ENCODE measurements at regions not wholly inside any gene's neighbourhood (a gene's known extent, or its start where the extent isn't known, plus 50 kb on each side); places are given as distances from the start of the nearest gene placed in this dataset.

DNA sequence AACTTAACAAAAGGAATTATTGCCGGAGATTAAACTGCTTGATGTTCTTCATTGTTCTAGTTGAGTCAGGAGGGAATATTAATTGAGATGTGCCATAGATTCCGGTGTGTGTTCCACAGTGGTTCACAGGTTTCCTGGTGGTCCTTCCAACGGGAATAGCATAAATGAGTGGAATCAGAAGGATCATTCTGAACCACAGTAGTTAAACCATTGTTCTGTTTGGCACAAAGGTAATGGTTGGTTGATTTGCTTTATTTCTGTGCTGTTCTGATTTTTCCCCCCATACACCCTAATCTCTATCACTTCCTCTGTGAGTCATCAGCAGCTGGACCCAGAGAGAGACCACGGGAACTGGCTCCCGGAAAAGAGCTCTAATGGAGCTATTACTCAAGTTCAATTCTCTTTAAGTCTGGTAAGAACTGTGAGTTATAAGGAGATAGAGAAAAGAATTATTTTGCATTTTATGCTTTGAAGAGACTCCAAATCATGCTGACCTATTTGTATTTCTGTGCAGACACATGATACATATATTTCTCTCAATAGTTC, 627.2 kb downstream of the ZIC1 start:
- DNase-seq, result no peak

DNA sequence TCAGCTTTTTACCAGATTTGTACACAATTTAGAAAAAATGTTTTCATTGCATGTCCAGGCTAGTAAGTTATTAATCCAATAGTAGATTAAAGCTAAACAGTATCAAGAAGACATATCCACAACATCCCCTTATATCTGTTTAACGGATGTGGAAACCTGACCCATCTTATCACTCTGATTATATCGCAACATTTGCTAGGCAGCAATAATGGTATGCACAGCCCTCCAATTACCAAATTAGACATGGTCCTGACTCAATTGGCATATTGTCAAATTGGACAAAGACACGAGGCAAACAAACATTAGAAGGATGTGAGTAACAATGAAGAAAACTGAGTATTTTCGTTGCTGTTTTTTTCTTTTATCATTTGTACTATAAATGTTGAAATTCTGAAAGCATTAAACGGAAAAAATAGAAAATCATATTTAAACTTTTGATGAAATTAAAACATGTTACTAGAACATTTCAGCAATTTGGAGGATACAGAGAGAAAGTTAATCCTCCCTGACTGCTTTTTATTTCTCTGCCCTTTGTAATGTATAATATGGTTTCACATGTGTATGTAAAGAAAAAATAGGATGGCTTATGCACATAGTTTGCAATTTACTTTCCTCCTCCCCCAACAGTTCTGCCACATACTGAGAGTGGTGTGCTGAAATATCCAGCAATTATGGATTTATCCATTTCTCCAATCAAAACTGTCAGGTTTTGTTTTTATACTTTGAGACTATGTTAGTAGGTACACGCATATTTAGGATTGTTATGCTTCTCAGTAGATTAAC, 633.7 kb downstream of the ZIC1 start:
- no peak for DNase-seq

DNA sequence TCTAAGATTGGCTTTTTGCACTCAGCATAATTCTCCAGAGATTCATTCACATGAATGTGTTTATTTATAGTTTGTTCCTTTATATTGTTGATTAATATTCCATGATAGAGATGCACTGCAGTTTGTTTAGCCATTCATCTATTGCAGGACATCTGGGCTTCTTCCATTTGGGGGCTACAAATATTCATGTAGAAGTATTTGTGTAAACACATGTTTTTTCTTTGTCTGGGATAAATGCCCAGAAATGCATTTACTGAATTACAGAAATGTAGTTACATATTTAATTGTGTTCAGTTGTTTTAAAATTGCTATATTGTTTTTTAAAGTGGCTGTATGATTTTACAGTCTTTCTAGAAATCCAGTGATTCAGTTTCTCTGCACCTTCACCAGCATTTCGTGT, 635.0 kb downstream of the ZIC1 start:
- no peak for DNase-seq

DNA sequence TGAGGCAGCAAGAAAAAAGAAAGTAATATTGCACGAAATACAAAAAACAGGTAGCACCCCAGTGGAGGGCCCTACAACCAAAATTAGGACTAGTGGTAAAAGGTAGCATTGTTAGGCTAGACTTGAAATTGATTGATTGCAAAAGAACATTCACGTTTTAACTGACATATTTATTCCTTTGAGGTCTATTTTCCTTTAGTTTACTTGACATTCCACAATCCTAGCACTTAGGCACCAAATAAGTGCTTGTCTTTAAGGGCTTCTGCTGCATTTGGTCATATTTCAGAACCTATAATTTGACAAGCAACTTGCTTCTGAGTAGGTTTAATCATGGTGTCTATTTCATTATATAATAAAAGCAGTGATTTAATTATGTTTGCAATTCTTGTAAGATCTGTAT, 642.7 kb upstream of the AGTR1 start:
- no peak for DNase-seq

DNA sequence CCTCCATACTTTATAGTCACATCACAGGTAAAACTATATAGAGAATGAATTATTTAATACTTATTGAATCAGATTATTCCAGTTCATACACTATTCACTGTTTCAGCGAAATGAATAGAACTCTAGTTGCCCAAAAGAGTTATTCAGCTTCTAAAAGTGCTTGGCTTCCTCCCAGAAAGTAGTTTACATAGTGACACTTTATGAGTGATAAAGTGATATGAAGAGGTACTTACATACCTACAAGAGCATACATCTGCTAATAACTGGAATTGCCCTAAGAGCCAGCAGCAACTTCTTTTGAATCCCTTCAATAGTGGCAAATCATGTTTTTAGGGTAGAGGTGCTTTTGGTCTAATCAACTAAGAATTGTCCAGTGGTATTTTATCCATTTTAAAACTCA, 635.1 kb upstream of the AGTR1 start:
- no peak for DNase-seq

DNA sequence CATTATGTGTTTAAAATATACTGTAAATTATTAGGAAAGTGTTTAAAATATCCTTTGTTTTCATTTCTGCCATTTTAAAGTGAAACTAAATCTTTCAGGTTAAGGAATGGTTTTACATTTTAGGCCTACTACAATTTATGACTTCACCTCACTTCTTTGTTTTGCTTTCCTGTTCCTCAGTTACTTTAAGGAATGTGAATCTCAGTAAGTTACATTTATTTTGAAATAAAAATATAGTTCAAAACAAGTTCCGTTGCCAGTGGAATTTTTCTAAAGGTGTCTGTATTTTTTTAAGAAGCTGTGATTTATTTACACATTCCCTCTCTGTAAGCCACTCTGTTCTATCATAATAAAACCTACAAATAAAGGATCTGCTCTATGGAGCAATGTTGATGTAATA, 630.9 kb upstream of the AGTR1 start:
- no peak for DNase-seq

DNA sequence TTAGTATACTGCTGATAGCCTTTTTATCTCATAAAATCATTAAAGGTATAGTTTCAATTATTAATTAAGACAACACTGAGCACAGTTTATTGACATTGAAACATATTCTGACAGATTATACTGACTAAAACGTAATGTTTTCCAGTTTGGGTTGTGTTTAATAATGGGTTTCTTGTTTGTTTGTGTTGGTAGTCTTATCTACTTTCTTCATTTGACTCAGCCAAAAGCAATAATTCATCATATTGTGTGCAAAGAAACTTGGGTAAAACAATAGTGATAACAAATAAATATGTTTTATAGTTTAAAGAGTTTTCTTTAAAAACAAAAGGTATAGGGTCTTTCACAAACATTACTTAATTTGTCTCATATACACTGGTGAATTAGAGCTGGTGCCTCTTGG, 629.2 kb upstream of the AGTR1 start:
- no peak for DNase-seq

DNA sequence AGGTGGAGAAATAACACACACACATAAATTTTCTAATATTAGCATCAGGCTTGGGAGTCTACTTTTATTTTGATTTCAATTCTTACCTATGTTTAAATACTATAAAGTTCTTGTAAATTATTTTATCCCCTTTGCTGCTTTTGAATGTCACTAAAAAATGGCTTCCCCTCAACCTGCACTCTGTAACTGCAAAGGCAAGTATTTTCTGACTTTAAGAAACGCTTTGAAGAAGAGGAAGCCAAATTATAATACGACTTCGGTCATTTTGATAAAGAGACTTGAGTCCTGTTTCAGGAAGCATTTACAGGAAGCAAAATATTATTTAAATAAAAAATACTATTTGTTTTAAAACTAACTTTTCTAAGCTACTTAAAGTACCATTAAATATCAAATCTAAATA, 627.7 kb upstream of the AGTR1 start:
- DNase-seq, result no peak

DNA sequence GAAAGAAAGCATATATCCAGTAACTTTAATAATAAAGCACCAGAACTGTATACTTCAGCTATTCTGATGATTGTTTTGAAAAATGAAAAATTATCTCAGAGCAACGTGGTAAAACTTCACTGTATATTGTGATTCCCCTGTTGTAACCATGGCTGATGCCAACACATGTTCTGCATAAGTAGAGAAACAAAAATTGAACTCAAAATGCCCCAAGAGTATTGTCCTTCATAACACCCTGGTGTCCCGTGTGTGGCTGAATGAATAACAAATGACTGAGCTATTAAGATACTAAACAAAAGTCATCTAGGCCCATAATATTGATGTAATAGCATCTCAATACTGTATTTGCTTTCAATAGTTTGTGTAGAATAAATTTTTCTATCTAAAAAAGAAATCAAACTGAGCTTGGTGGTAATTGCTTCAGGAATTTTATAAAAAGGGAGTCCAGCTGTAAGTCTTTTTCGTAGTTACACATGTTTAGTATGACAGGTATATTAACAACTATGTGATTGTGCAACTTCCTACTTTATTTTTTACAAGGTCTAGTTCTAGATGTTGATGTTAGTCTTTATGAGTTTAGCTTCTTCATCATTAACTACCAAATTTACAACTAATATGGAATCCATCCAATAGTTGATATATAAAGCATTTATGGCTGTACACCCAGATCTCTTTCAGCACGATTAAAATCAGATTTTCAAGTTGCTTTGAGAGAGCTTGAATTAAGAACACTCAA, 623.8 kb upstream of the AGTR1 start:
- no peak for DNase-seq

DNA sequence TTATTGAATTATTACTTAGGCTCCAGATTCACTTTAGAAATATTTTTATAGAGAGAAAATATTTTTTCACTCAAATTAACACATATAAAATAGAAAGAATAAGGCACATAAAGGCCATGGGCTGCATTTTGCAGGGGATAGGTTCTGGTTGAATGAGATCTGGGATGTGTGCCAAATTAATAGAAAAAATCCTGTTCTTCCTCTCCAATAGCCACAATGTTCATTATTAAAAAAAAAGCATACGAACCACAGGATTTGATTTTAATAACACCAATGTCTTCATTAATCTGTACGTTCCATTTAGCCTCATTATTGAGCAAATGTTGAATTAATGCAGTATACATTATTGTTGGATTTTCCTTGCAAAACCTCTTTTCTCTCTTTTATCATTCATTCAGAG, 622.8 kb upstream of the AGTR1 start:
- DNase-seq, result no peak

DNA sequence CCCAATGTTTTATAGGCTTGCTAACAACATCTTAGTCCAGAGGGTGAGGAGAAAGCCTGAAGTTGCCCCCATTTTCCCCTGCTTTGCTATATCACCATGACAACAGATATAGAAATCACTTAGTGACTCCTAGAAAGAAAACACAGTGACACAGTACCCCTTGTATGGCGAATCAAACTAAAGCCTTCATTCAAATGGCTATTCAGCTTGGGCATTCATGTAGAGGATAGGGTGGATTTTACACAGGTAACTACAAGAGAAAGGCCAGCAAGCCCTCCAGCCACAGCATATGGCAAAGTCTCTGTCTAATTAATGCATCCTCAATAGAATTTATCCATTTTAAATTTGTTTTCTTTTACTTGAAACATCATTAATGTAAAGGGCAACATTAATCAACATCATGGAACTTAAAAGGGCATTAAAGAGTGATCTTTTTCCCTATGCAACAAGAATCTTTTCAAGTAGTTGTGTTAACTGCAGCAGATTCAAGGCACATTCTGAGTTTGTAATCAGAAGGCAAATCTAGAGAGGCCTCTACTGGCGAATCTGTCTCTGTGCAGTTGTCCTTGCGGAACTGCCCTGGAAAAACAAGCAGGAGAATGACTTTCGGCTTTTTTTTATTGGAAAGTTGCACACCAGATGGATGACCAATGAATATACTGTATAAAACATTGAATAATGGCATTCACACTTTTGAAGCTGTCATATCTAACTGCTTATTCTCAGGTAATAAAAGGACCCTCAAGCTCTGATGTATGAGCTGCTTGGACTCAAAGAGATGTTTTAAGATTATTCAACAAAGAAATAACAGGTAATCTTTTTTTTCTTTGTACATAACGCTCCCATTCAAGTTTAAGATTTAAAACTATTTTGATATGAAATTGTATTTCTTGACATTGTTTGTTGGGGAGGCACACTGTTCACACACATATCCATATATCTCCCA, 621.7 kb upstream of the AGTR1 start:
- DNase-seq, result no peak

DNA sequence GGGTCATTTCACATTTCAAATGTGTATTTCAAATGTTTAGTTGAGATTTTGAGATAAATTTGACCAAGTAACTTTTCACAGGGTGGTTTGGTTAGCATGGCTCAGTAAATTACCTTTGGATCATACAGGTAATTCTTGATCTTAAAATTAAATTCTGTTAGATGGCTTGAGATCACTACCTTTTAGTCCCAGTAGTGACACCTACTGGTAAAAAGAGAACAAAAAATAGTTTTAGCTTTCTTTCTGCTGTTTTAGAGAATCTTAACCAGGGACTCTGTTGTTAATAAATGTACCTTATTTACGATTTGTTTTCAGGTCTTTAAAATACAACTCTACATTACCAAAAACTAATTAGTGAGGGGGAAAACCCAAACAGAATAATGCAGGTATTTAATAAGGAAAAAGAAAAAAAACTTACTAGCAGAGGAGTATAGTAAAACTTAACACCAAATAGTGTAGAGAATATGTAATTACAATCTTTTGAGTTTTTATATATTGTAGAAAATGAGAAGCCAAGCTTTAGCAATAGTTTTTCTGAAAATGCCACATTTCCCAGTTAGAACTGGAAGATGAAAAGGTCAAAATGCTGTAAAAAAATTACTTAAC, 620.3 kb upstream of the AGTR1 start:
- DNase-seq, result no peak

DNA sequence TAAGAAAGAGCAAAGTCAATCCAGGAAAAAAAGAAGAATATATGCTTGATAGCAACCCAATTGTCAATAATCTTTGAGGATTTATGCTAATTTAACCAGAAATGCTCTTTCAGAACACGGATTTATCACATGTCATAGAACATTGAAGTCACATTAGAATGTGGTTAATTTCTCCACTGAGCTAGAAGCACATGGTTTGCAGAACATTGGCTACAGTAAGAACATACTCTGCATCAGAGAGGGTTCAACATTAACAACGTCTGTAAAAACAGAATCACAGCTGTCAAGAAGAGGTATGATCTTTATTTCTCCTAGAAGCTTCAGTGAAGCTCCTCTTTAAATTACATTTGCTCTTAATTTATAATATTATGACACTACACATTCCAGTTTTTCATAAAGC, 619.7 kb upstream of the AGTR1 start:
- no peak for DNase-seq

DNA sequence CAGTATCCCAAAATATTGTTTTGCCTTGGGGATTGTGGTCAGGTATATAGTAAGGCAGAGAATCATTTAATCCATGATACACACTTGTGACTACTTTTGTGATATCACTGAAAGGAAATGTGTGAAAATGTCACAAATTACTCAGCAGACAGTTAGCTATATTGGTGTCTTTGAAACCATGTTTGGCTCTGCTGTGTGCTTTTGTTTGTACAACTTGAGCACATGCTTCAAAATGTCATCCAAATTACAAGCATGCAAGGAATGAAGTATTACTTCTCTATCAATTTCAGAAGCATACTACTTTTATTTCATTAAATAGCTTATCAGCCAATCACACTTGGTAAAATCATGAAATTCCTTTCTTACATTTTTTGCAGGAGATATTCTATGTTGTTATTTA, 619.0 kb upstream of the AGTR1 start:
- DNase-seq, result no peak

DNA sequence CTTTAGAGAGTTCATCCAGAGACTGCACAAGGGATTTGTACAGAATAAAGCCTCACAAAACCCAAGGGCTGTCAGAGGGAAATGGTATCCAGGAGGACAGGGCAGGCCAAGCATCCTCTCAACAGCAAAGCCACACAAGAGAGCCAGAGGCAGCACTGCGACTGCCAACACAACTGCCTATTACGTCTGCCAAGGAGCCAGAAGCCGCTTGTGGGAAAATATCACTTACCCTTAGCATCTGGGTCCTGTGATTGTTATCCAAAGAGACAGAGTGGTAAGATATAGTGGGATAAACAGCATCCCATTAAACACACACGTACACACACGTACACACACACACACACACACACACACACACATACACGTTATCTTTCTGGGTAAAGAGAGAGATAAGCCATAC, 618.3 kb upstream of the AGTR1 start:
- no peak for DNase-seq

DNA sequence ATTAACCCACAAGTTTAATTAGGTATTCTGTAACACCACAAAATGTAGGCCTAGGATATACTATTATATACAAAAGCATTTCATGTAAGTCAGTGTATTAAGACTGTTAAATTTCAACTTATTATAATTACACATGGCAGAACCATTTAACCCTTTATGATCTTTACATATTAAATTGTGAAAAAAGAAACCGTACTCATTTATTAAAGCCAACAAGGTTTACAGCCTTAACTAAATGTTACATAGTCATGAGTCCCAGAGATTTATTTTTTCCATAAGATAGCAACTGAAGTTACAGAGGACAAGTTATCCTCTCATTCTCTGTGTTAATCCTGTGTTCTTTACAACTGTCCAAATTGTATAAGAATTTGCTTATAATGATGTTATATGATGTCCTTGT, 615.8 kb upstream of the AGTR1 start:
- DNase-seq, result no peak

DNA sequence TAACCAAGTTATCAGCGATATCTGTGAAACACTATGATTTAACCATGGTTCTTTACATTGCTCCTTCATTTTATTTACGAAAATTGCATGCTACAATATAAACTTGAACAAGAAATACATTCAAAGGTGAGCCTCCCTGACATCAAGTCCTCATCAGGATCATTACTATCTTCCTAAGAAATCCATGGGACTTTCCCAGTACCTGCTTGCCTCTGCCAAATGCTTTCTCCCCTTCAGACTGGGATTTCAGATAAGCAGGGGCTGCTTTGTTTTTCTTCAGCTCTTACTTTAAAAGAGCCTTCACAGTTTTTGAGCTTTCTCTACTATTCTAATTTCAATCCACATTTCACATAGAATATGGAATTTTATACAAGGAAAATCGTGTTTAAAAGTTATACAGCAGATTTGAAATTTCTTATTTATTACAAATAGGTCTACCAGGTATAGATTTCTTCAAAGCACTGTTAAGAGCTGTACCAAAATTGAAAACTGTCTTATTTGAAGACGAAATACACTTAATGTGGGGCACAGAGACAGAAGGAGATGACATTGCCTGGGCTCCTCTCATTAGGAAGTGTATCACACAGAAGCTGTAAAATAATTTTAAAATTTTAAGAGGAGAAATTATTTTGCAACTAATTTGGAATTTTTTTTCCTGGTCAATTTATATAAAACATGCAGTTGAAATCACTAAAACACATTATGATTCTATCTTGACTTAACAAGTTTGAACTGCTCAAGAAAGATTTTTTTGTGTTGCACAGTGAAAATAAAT, 615.0 kb upstream of the AGTR1 start:
- DNase-seq, result no peak

DNA sequence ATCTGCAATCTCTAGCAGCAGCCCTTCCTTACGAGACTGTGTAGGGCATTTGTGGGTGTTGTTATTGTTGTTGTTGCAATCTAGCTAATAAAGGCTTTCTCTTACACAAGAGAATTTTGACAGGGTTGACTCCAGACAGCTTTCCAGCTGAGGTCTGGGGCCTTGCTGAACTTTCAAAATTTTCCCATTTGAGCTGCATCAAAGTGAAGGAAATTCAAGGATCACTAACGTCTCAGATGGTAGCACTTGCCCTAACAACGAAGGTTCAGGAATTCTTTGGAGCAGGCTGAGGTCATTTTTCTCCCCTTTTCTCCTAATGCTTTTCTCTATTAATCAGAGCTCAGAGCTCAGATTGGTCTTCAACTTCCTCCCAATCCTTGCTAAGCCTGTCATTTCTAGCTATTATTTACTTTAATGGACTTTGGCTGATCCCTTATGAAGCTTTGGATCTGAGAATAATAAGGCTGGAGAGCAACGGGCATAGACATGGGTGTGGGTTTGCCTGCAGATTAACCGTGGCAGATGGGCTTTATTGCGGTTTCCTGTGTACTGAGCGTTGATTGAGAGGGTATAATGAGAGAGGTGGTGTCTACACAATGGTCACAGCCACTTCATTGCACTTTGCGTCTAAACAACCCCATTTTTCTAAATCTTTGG, 614.0 kb upstream of the AGTR1 start:
- DNase-seq, result no peak

DNA sequence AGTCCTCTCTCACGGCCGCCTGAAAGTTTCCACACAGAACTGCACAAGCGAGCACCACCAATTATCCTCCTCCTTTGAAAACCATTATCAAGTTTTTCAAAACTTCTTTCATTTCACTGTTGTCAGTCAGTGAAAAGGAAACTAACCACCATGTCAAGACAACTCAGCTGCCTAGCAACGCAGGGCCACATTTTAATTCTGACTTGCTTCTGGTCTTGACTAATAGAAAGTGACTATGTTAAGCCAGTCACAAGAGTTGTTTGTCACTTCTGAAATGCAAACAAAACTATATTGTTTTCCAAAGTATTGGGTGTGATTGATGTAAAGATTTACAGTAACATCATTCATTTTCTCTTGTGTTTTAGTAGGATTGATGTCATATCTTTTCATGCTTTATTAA, 612.8 kb upstream of the AGTR1 start:
- no peak for DNase-seq

DNA sequence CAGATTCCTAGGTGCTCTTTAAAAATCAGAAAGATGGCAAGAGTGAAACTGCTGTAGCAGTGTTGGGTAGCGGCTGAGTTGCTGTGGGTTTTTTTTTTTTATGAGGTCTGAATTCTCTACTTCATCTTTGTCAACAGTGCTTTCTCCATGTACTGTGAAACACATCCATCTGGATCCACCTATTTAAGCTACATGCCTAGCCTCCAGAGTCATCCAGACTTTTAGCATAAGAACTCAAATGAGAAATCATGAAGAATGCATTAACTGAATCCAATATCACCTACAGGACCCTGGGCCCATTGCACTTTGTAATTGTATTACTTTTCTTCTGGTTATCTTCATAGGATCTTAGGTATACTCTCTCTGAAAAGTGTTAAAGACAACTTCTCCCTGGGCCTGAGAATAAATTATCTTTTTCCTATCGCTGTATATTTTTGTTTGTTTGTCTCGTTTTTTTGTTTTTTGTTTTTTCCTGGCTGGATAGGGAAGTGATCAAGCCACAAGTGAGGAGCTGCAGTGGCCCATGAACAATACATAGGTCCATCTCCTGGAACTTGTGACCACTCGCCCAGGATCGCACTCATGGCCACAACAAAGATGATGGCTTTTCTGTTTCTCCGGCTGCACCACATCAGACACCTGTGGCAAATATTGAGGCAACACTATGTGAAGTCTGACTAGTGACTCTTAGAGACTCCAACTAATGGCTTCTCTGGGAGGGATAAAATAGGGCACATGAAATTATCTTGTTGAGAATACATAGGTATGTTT, 609.9 kb upstream of the AGTR1 start:
- no peak for DNase-seq
